ENCODE measurements at regions not wholly inside any gene's neighbourhood (a gene's known extent, or its start where the extent isn't known, plus 50 kb on each side); places are given as distances from the start of the nearest gene placed in this dataset.

DNA sequence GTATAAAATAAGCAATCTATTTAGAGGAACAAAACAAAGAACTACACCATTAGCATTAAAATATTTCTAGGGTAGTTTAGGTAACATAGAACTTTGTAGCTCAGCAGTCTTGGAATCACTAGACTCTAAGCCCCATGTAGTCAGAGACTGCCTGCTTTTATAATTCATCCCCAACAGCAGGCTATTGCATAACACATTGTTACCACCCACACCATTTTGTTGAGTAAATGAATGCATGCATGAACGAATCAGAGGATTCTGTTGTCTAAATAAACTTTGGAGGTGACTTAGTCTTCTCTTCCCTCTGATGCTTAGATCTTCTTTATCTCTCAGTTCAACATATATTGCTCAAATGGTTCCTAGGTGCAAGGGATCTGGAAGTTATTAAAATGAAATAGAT is 167.6 kb upstream of the TNP1 start:
- BruUV-seq (replicated peaks) = no TSS peak
- H3K27ac ChIP-seq (ENCODE audit: extremely low read length, insufficient read depth, low read length) = no peak overlapping the region
- no peaks in the 10 kb centered on the region for H3K36me3 ChIP-seq (replicated peaks in 1 of 2; ENCODE audit: control insufficient read depth in 1 of 2, insufficient read depth in 2 of 2, low read length in 2 of 2)
- in situ Hi-C loops (cut with HindIII; ENCODE audit: extremely low pct_ligation_motif_present, low pct_unique_long_range_greater_than_20kb) (no loop called here), intact Hi-C loops (cut with micrococcal nuclease; ENCODE audit: unreplicated experiment) (no loop called here)
- H3K4me2 ChIP-seq (ENCODE audit: low read depth, low read length) = no peak overlapping the region
- no peak overlapping the region for H3K4me3 ChIP-seq (replicated peaks in 1 of 3; ENCODE audit: insufficient read depth in 1 of 3, low read depth in 2 of 3, low read length in 3 of 3)
- WGBS (ENCODE audit: low lambda C conversion rate) = 0% methylated on average over 1 of the region's 1 CpG
- no peak for DNase-seq (ENCODE audit: low spot score)
- H3K9ac ChIP-seq (ENCODE audit: insufficient read depth, low read depth, low read length) = no peak overlapping the region
- H3K27me3 ChIP-seq (ENCODE audit: control insufficient read depth in 1 of 2, insufficient read depth in 2 of 2, low read length in 2 of 2) = peaks cover 0 to 17% of the 10 kb centered on the region in 2 experiments; a peak in 1 of 5 replicates
- H3K4me1 ChIP-seq (ENCODE audit: insufficient read depth, low read length) = no peaks in the 10 kb centered on the region
- no peak for TF ChIP-seq ZNF556 (CRISPR knock-in tag; IDR thresholded peaks at IDR 0.05; ENCODE audit: borderline replicate concordance)
- TF ChIP-seq EHMT2 (IDR thresholded peaks at IDR 0.05; ENCODE audit: borderline replicate concordance, low read depth, low read length) = no peak
- TF ChIP-seq CEBPB (IDR thresholded peaks at IDR 0.05; ENCODE audit: borderline replicate concordance, low read depth, low read length) = peak; percentile 11; the same call in 1 of the 2 replicates
- no peaks in the 10 kb centered on the region for H4K20me1 ChIP-seq (ENCODE audit: insufficient read depth, low read length)
- ChIA-PET POLR2A (no interaction called here), CTCF (ENCODE audit: low intra/inter-chr PET ratio, low total read pairs) (no interaction called here)
- no peak for FAIRE-seq
- no peaks in the 10 kb centered on the region for H3K79me2 ChIP-seq (ENCODE audit: insufficient read depth, low read length)
- ATAC-seq = no peak
- H2AFZ ChIP-seq (ENCODE audit: low read length) = no peak overlapping the region
- no peaks in the 10 kb centered on the region for H3K9me3 ChIP-seq (ENCODE audit: low read length)

DNA sequence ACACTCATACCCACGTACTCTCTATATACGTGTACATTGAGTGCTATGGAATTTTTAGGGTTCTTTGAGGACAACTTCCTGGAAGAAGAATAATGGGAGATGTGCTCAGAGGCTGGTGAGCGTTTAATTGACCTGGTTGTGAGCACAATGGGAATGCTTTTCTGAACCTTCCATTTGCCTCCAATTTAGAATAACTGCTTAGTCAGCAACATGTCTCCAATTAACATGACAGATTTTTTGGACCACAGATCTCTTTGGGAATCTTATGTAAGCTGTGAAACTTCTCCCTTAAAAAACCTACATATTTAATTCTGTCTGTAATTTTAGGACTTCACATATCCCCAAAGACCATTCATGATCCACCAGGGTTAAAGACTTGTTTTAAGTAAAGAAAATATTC is 166.7 kb upstream of the TNP1 start:
- no peak for FAIRE-seq
- no peaks in the 10 kb centered on the region for H4K20me1 ChIP-seq (ENCODE audit: insufficient read depth, low read length)
- intact Hi-C loops (cut with micrococcal nuclease; ENCODE audit: unreplicated experiment) (no loop called here), in situ Hi-C loops (cut with HindIII; ENCODE audit: extremely low pct_ligation_motif_present, low pct_unique_long_range_greater_than_20kb) (no loop called here)
- no peaks in the 10 kb centered on the region for H3K9me3 ChIP-seq (ENCODE audit: low read length)
- ChIA-PET CTCF (ENCODE audit: low intra/inter-chr PET ratio, low total read pairs) (no interaction called here), POLR2A (no interaction called here)
- H2AFZ ChIP-seq (ENCODE audit: low read length) = no peak overlapping the region
- peaks cover 0 to 17% of the 10 kb centered on the region in 2 experiments; a peak in 1 of 5 replicates for H3K27me3 ChIP-seq (ENCODE audit: control insufficient read depth in 1 of 2, insufficient read depth in 2 of 2, low read length in 2 of 2)
- H3K9ac ChIP-seq (ENCODE audit: insufficient read depth, low read depth, low read length) = no peak overlapping the region
- H3K4me1 ChIP-seq (ENCODE audit: insufficient read depth, low read length) = no peaks in the 10 kb centered on the region
- H3K4me2 ChIP-seq (ENCODE audit: low read depth, low read length) = no peak overlapping the region
- H3K4me3 ChIP-seq (replicated peaks in 1 of 3; ENCODE audit: insufficient read depth in 1 of 3, low read depth in 2 of 3, low read length in 3 of 3) = no peak overlapping the region
- no peaks in the 10 kb centered on the region for H3K79me2 ChIP-seq (ENCODE audit: insufficient read depth, low read length)
- H3K27ac ChIP-seq (ENCODE audit: extremely low read length, insufficient read depth, low read length) = no peak overlapping the region
- WGBS (ENCODE audit: low lambda C conversion rate) = 15% methylated on average over 3 of the region's 3 CpGs
- no TSS peak for BruUV-seq (replicated peaks)
- DNase-seq (ENCODE audit: low spot score) = no peak
- no peaks in the 10 kb centered on the region for H3K36me3 ChIP-seq (replicated peaks in 1 of 2; ENCODE audit: control insufficient read depth in 1 of 2, insufficient read depth in 2 of 2, low read length in 2 of 2)
- ATAC-seq = no peak
- no peak for TF ChIP-seq GFI1 (CRISPR knock-in tag; IDR thresholded peaks at IDR 0.05; ENCODE audit: borderline replicate concordance)
- no peak for TF ChIP-seq KLF12 (CRISPR knock-in tag; IDR thresholded peaks at IDR 0.05; ENCODE audit: borderline replicate concordance)
- TF ChIP-seq MAFF (IDR thresholded peaks at IDR 0.05; ENCODE audit: low read depth, low read length) = peak; percentile 97
- no peak for TF ChIP-seq HDAC2 (CRISPR knock-in tag; IDR thresholded peaks at IDR 0.05)
- TF ChIP-seq ZSCAN30 (CRISPR knock-in tag; IDR thresholded peaks at IDR 0.05) = no peak
- no peak for TF ChIP-seq FOSL1 (CRISPR knock-in tag; IDR thresholded peaks at IDR 0.05; ENCODE audit: borderline replicate concordance)
- no peak for TF ChIP-seq ZNF367 (CRISPR knock-in tag; IDR thresholded peaks at IDR 0.05; ENCODE audit: borderline replicate concordance)
- no peak for TF ChIP-seq PRDM4 (CRISPR knock-in tag; IDR thresholded peaks at IDR 0.05; ENCODE audit: borderline replicate concordance)
- TF ChIP-seq ZBTB25 (CRISPR knock-in tag; IDR thresholded peaks at IDR 0.05) = no peak
- peak; percentile 97 to 99 for TF ChIP-seq MAFK (conservative IDR thresholded peaks at IDR 0.05 in 1 of 2, IDR thresholded peaks at IDR 0.05 in 1 of 2; ENCODE audit: low read length in 2 of 2)
- TF ChIP-seq CBFB (CRISPR knock-in tag; IDR thresholded peaks at IDR 0.05) = no peak
- no peak for TF ChIP-seq IKZF5 (CRISPR knock-in tag; IDR thresholded peaks at IDR 0.05)
- TF ChIP-seq ZNF776 (CRISPR knock-in tag; IDR thresholded peaks at IDR 0.05) = no peak
